ENCODE measurements at regions not wholly inside any gene's neighbourhood (a gene's known extent, or its start where the extent isn't known, plus 50 kb on each side); places are given as distances from the start of the nearest gene placed in this dataset.
A peak's percentile ranks its signal among the peaks of the same experiment; 100 is the strongest.

DNA sequence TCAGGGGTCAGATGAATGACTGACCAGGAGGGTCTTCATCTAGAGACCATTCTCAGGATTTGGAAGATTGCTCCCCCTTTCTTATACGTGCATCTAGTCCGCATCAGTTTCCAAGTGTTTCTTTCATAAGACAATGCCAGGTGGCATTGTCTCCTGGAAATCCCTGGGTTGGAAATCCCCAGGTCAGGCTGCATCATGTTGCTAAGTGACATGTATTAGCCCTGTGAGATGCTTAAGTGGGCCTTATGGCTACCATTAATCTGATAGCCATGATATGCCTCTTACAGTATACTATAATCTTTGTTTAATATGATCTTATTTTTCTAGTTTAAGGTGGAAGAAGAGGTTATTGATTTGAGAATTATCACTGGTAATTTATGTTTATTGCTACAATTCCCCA, 92.8 kb downstream of the DIO3 start:
- H3K9me2 ChIP-seq (replicated peaks; ENCODE audit: insufficient read depth), result no peaks in the 10 kb centered on the region
- TF ChIP-seq, protein P1, sequence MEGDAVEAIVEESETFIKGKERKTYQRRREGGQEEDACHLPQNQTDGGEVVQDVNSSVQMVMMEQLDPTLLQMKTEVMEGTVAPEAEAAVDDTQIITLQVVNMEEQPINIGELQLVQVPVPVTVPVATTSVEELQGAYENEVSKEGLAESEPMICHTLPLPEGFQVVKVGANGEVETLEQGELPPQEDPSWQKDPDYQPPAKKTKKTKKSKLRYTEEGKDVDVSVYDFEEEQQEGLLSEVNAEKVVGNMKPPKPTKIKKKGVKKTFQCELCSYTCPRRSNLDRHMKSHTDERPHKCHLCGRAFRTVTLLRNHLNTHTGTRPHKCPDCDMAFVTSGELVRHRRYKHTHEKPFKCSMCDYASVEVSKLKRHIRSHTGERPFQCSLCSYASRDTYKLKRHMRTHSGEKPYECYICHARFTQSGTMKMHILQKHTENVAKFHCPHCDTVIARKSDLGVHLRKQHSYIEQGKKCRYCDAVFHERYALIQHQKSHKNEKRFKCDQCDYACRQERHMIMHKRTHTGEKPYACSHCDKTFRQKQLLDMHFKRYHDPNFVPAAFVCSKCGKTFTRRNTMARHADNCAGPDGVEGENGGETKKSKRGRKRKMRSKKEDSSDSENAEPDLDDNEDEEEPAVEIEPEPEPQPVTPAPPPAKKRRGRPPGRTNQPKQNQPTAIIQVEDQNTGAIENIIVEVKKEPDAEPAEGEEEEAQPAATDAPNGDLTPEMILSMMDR (IDR thresholded peaks at IDR 0.05; ENCODE audit: poor library complexity), result no peak
- TF ChIP-seq EZH2 (IDR thresholded peaks at IDR 0.05; ENCODE audit: borderline replicate concordance) (no peak), EZH2phosphoT487 (IDR thresholded peaks at IDR 0.05; ENCODE audit: low read depth, severe bottlenecking, unreplicated experiment) (no peak)
- 83% methylated on average over 2 of the region's 2 CpGs for WGBS (ENCODE audit: low lambda C conversion rate, missing lambda C conversion rate)
- H4K20me1 ChIP-seq (ENCODE audit: insufficient read depth, poor library complexity, severe bottlenecking), result no peaks in the 10 kb centered on the region
- H3K27me3 ChIP-seq, result peaks cover 5% of the 10 kb centered on the region
- H3K79me2 ChIP-seq, result no peaks in the 10 kb centered on the region
- H3K4me3 ChIP-seq, result no peak overlapping the region
- DNase-seq (ENCODE audit: low spot score), result no peak
- no peak overlapping the region for H3K4me2 ChIP-seq
- H2AFZ ChIP-seq, result no peak overlapping the region
- H3K4me1 ChIP-seq (ENCODE audit: insufficient read depth), result no peaks in the 10 kb centered on the region
- H3K36me3 ChIP-seq (replicated peaks; ENCODE audit: insufficient read depth, low read depth), result no peaks in the 10 kb centered on the region
- H3K27ac ChIP-seq, result no peak overlapping the region
- no peaks in the 10 kb centered on the region for H3K9me3 ChIP-seq (ENCODE audit: low read depth)

DNA sequence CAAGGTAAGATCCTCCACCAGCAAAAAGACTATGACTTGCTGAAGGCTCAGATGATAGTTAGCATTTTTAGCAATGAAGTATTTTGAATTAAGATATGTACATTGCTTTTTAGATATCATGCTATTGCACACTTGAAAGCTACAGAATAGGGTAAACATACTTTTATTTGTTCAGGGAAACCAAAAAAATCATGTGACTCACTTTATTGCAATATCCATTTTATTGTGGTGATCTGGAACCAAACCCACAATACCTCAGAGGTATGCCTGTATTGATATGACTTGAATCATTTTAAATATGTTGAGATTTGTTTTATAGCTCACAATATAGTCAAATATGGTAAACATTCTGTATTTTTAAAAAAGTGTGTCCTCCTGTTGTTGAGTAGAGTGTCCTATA, 96.1 kb downstream of the DIO3 start:
- TF ChIP-seq, protein P1 (IDR thresholded peaks at IDR 0.05; ENCODE audit: poor library complexity), result no peak
- TF ChIP-seq EZH2 (IDR thresholded peaks at IDR 0.05; ENCODE audit: borderline replicate concordance) (no peak), EZH2phosphoT487 (IDR thresholded peaks at IDR 0.05; ENCODE audit: low read depth, severe bottlenecking, unreplicated experiment) (no peak)
- Histone ChIP-seq H2AFZ (no peak overlapping the region), H3K27ac (no peak overlapping the region)

DNA sequence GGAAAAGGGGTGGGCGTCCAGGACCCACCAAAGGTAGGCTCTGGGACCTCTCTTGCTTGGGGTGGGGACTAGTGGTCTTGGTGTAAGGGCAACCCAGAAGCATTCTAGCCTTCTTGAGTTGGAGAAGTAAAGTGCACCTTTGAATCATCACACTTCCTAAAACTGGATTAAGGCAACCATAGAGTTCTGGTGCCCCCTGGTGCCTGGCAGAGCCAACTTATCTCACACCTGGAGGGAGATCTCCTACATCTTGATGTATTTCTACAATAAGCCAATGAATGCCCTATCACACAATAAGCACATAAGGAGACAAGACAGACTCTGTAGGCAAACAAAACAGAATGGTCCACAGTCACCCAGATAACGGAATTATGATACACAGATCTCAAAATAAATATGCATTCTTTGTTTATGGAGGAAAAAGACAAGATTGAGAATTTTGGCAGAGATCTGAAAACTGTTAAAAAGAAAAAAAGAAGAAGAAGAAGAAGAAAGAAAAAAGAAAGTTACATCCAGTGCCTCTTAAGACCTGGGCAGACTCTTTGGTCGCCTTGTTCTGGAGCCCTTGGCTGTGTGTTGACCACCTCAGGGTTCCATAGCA, 95.9 kb upstream of the PPP2R5C start:
- Histone ChIP-seq H3K9me3 (ENCODE audit: low read depth) (peaks cover 5% of the 10 kb centered on the region), H2AFZ (no peak overlapping the region), H3K27me3 (peaks cover 10% of the 10 kb centered on the region), H3K4me2 (no peak overlapping the region), H3K4me1 (ENCODE audit: insufficient read depth) (no peaks in the 10 kb centered on the region), H3K9me2 (replicated peaks; ENCODE audit: insufficient read depth) (no peaks in the 10 kb centered on the region), H3K36me3 (replicated peaks; ENCODE audit: insufficient read depth, low read depth) (no peaks in the 10 kb centered on the region), H4K20me1 (ENCODE audit: insufficient read depth, poor library complexity, severe bottlenecking) (no peaks in the 10 kb centered on the region), H3K27ac (no peak overlapping the region), H3K4me3 (no peak overlapping the region), H3K79me2 (no peaks in the 10 kb centered on the region)
- 40% methylated on average over 3 of the region's 3 CpGs for WGBS (ENCODE audit: low lambda C conversion rate, missing lambda C conversion rate)
- no peak for TF ChIP-seq EZH2phosphoT487 (IDR thresholded peaks at IDR 0.05; ENCODE audit: low read depth, severe bottlenecking, unreplicated experiment)
- no peak for TF ChIP-seq EZH2 (IDR thresholded peaks at IDR 0.05; ENCODE audit: borderline replicate concordance)
- TF ChIP-seq, protein P1 (IDR thresholded peaks at IDR 0.05; ENCODE audit: poor library complexity), result peak; percentile 68
- DNase-seq (ENCODE audit: low spot score), result peak; percentile 60

More for the DNA sequence above, 96.1 kb downstream of the DIO3 start:
- H3K36me3 ChIP-seq (replicated peaks; ENCODE audit: insufficient read depth, low read depth), result no peaks in the 10 kb centered on the region
- H3K9me2 ChIP-seq (replicated peaks; ENCODE audit: insufficient read depth), result no peaks in the 10 kb centered on the region
- H3K4me2 ChIP-seq, result no peak overlapping the region
- H4K20me1 ChIP-seq (ENCODE audit: insufficient read depth, poor library complexity, severe bottlenecking), result no peaks in the 10 kb centered on the region
- no peak for DNase-seq (ENCODE audit: low spot score)
- no peaks in the 10 kb centered on the region for H3K9me3 ChIP-seq (ENCODE audit: low read depth)
- no peak overlapping the region for H3K4me3 ChIP-seq
- peaks cover 14% of the 10 kb centered on the region for H3K27me3 ChIP-seq
- no peaks in the 10 kb centered on the region for H3K4me1 ChIP-seq (ENCODE audit: insufficient read depth)
- no peaks in the 10 kb centered on the region for H3K79me2 ChIP-seq

All from hepatocyte (in vitro differentiated cells).